ENCODE measurements at regions not wholly inside any gene's neighbourhood (a gene's known extent, or its start where the extent isn't known, plus 50 kb on each side); places are given as distances from the start of the nearest gene placed in this dataset.

DNA sequence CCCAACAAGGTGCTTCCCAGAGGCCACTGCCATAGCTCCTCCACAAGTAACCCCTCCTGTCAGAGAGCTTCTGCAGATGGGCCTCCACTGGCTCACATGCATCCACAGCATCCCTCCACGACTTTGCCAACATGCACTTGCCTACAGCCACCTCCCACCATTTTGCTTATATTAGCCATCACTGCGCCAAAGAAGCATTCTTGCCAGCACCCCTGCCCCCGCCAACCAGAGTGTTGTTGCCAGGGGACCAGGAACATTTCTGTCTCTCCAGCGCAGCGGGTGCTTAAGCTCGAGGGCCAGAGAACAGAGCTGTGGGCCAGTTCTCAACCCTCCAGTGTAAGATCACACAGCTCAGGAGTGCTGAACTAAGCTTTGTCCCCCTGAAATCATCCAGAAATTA lies 517.6 kb downstream of the PABPC4L start:
- Mint-ChIP-seq H3K4me3 (no peak overlapping the region), H3K27me3 (ENCODE audit: low read depth) (no peaks in the 10 kb centered on the region), H3K36me3 (ENCODE audit: insufficient read depth) (no peaks in the 10 kb centered on the region), H3K9me3 (peaks cover 19% of the 10 kb centered on the region), H3K4me1 (ENCODE audit: low read depth) (no peaks in the 10 kb centered on the region)
- DNase-seq (no peak), ATAC-seq (no peak)

- Mint-ChIP-seq H3K36me3 (ENCODE audit: insufficient read depth) (no peaks in the 10 kb centered on the region), H3K4me3 (no peak overlapping the region), H3K9me3 (peaks cover 4% of the 10 kb centered on the region), H3K4me1 (ENCODE audit: low read depth) (no peaks in the 10 kb centered on the region), H3K27me3 (ENCODE audit: low read depth) (no peaks in the 10 kb centered on the region)
- DNase-seq (no peak), ATAC-seq (no peak)
Observed at GRCh38 chr4:133668061-133668851, 519.2 kb downstream of the PCDH10 start.

DNA sequence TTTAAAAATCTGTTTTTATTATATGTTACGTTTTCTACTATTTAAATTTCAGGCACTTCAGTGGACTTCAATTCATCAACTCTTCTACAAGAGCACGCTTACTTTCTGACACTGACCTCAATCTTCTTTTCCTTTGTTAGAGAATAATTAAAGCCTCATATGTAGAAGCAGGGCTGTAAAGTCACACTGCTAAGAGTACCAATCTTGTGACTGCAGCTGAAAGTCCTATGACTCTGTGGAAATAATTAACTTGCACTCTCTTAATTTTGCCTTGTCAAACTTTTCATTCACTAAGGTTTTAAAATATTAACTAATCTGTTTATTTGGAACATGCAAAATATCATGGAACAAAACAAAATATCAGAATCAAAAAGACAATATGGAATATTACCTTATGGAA lies 498.1 kb downstream of the PCDH10 start:
- H3K27me3 Mint-ChIP-seq (ENCODE audit: low read depth), result no peaks in the 10 kb centered on the region

GRCh38 chr4:133641191-133641590 lies 492.1 kb downstream of the PCDH10 start:
- H3K4me1 Mint-ChIP-seq (ENCODE audit: low read depth), result no peaks in the 10 kb centered on the region
- no peak overlapping the region for H3K4me3 Mint-ChIP-seq
- no peak for DNase-seq
- H3K9me3 Mint-ChIP-seq, result peaks cover 2% of the 10 kb centered on the region
- no peak for ATAC-seq
- no peaks in the 10 kb centered on the region for H3K36me3 Mint-ChIP-seq (ENCODE audit: insufficient read depth)
- H3K27me3 Mint-ChIP-seq (ENCODE audit: low read depth), result no peaks in the 10 kb centered on the region

More for the DNA sequence above, 498.1 kb downstream of the PCDH10 start:
- Mint-ChIP-seq H3K4me3 (no peak overlapping the region), H3K36me3 (ENCODE audit: insufficient read depth) (no peaks in the 10 kb centered on the region), H3K4me1 (ENCODE audit: low read depth) (no peaks in the 10 kb centered on the region), H3K9me3 (peaks cover 7% of the 10 kb centered on the region)
- DNase-seq (no peak), ATAC-seq (no peak)

- no peaks in the 10 kb centered on the region for H3K36me3 Mint-ChIP-seq (ENCODE audit: insufficient read depth)
- no peaks in the 10 kb centered on the region for H3K27me3 Mint-ChIP-seq (ENCODE audit: low read depth)
- no peaks in the 10 kb centered on the region for H3K4me1 Mint-ChIP-seq (ENCODE audit: low read depth)
Observed at GRCh38 chr4:133638751-133639150, 489.7 kb downstream of the PCDH10 start.

DNA sequence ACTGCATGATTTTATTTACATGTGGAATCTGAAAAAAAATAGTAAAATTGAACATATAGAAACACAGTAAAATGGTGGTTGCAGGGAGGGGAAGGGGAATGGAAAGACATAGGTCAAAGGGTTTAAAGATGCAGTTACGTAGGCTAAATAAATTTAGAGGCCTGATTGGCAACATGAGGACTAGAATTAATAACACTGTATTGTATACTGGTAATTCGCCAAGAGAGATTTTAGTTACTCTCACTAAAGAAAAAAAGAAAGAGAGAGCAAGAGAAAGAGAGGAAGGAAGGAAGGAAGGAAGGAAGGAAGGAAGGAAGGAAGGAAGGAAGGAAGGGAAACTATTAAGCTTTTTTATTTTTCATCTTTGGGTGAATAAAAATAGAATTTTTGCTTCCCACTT lies 488.1 kb downstream of the PCDH10 start:
- H3K9me3 Mint-ChIP-seq, result peaks cover 4% of the 10 kb centered on the region
- no peaks in the 10 kb centered on the region for H3K4me1 Mint-ChIP-seq (ENCODE audit: low read depth)
- H3K4me3 Mint-ChIP-seq, result no peak overlapping the region
- DNase-seq (no peak), ATAC-seq (no peak)
- H3K27me3 Mint-ChIP-seq (ENCODE audit: low read depth), result no peaks in the 10 kb centered on the region
- no peaks in the 10 kb centered on the region for H3K36me3 Mint-ChIP-seq (ENCODE audit: insufficient read depth)

More at GRCh38 chr4:133638751-133639150, 489.7 kb downstream of the PCDH10 start:
- no peak for DNase-seq
- no peak overlapping the region for H3K4me3 Mint-ChIP-seq
- ATAC-seq, result no peak
- H3K9me3 Mint-ChIP-seq, result peaks cover 4% of the 10 kb centered on the region

DNA sequence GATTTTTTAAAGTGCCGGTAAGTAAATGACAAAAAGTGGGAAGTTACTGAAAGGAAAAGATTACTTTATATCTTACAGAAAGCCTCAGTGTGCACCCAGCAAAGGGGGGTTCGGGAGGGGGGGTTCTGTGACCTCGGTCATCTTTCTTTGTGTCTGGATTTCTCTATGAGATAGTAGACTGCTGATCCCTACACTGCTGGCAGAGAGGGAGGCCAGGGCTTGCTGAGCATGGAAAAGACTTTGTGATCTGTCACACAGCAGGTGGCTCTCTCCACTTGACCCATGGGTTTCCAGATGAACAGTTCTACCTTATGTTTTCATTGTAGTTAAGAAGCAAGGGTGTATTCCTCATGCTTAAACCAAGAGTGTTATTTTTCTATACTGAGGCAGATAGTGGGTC lies 475.6 kb downstream of the PCDH10 start:
- Mint-ChIP-seq H3K4me3 (no peak overlapping the region), H3K9me3 (peaks cover 15% of the 10 kb centered on the region), H3K36me3 (ENCODE audit: insufficient read depth) (no peaks in the 10 kb centered on the region), H3K27me3 (ENCODE audit: low read depth) (no peaks in the 10 kb centered on the region), H3K4me1 (ENCODE audit: low read depth) (no peaks in the 10 kb centered on the region)
- no peak for DNase-seq
- ATAC-seq, result no peak

DNA sequence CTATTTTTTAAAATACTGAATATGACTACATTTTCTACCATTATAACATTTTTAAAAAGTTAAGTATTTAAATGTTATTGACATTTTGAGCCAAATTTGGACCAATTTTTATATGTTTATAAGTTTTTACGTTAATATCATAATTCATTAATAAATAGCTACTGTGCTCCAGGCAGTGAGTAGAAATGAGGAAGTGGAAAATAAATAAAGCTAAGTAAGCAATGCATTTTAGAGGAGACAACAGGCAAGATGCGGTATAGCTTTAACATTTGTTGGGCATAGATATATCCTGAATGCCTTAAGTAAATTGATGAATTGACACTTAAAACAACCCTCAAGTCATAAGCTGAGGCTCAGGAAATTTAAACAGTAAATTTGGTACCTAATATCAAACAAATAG lies 474.8 kb downstream of the PCDH10 start:
- Mint-ChIP-seq H3K4me3 (no peak overlapping the region), H3K36me3 (ENCODE audit: insufficient read depth) (no peaks in the 10 kb centered on the region), H3K27me3 (ENCODE audit: low read depth) (no peaks in the 10 kb centered on the region), H3K4me1 (ENCODE audit: low read depth) (no peaks in the 10 kb centered on the region), H3K9me3 (peaks cover 8% of the 10 kb centered on the region)
- DNase-seq, result no peak
- ATAC-seq, result no peak

GRCh38 chr4:133621628-133622027 lies 472.5 kb downstream of the PCDH10 start:
- DNase-seq (no peak), ATAC-seq (no peak)
- Mint-ChIP-seq H3K27me3 (ENCODE audit: low read depth) (no peaks in the 10 kb centered on the region), H3K36me3 (ENCODE audit: insufficient read depth) (no peaks in the 10 kb centered on the region), H3K4me1 (ENCODE audit: low read depth) (no peaks in the 10 kb centered on the region), H3K4me3 (no peak overlapping the region), H3K9me3 (peaks cover 15% of the 10 kb centered on the region)

- Mint-ChIP-seq H3K36me3 (ENCODE audit: insufficient read depth) (no peaks in the 10 kb centered on the region), H3K4me1 (ENCODE audit: low read depth) (no peaks in the 10 kb centered on the region), H3K9me3 (peaks cover 19% of the 10 kb centered on the region), H3K4me3 (no peak overlapping the region), H3K27me3 (ENCODE audit: low read depth) (no peaks in the 10 kb centered on the region)
- DNase-seq (no peak), ATAC-seq (no peak)
Observed at GRCh38 chr4:133620555-133620954, 471.5 kb downstream of the PCDH10 start.

- Mint-ChIP-seq H3K4me3 (no peak overlapping the region), H3K36me3 (ENCODE audit: insufficient read depth) (no peaks in the 10 kb centered on the region), H3K27me3 (ENCODE audit: low read depth) (no peaks in the 10 kb centered on the region), H3K4me1 (ENCODE audit: low read depth) (no peaks in the 10 kb centered on the region), H3K9me3 (peaks cover 19% of the 10 kb centered on the region)
- DNase-seq (no peak), ATAC-seq (no peak)
Observed at GRCh38 chr4:133618963-133619362, 469.9 kb downstream of the PCDH10 start.

- DNase-seq (no peak), ATAC-seq (no peak)
- Mint-ChIP-seq H3K9me3 (peaks cover 10% of the 10 kb centered on the region), H3K4me3 (no peak overlapping the region), H3K36me3 (ENCODE audit: insufficient read depth) (no peaks in the 10 kb centered on the region), H3K27me3 (ENCODE audit: low read depth) (no peaks in the 10 kb centered on the region), H3K4me1 (ENCODE audit: low read depth) (no peaks in the 10 kb centered on the region)
Observed at GRCh38 chr4:133600008-133600407, 450.9 kb downstream of the PCDH10 start.

GRCh38 chr4:133598779-133599178 lies 449.7 kb downstream of the PCDH10 start:
- ATAC-seq (no peak), DNase-seq (no peak)
- no peaks in the 10 kb centered on the region for H3K27me3 Mint-ChIP-seq (ENCODE audit: low read depth)
- peaks cover 9% of the 10 kb centered on the region for H3K9me3 Mint-ChIP-seq
- no peak overlapping the region for H3K4me3 Mint-ChIP-seq
- no peaks in the 10 kb centered on the region for H3K36me3 Mint-ChIP-seq (ENCODE audit: insufficient read depth)
- no peaks in the 10 kb centered on the region for H3K4me1 Mint-ChIP-seq (ENCODE audit: low read depth)

DNA sequence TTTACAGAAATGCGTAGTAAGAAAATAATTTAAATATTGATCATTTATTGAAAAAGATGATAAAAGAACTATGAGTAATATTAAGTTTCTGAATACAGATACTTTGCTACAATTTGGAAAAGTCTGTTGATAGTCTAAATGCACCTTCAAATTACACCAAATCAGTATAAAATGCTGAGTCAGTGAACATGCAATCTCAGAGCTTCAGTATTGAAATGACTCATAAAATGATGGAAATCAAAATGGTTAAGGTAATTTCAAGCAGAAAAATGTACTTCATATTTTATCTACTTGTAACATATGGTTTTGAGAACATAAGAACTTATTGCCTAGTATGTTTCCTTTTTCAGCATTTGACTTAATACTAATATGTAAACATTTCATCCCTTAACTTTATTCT lies 448.2 kb downstream of the PCDH10 start:
- no peaks in the 10 kb centered on the region for H3K4me1 Mint-ChIP-seq (ENCODE audit: low read depth)
- peaks cover 3% of the 10 kb centered on the region for H3K9me3 Mint-ChIP-seq
- no peak for ATAC-seq
- no peak for DNase-seq
- H3K4me3 Mint-ChIP-seq, result no peak overlapping the region
- H3K27me3 Mint-ChIP-seq (ENCODE audit: low read depth), result no peaks in the 10 kb centered on the region
- H3K36me3 Mint-ChIP-seq (ENCODE audit: insufficient read depth), result no peaks in the 10 kb centered on the region

DNA sequence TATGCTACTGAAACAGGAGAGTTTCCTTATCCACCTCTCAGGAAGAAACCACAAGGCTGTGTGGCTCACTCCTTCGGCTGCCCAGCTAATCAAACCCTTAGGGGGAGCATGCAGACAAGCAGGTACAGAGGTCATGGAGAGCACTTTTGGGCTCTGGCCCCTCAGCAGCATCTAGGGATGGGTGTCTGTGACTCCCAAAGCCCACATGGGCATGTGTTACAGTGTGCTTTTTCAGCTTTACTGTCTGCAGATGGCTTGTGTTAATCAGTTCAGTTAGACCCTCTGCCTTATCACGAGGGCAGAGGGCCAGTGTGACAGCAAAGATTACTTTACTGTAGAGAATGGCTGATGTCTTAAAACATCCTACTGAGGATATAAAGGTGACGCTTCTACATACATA lies 447.4 kb downstream of the PCDH10 start:
- ATAC-seq, result no peak

More for the DNA sequence above, 447.4 kb downstream of the PCDH10 start:
- peaks cover 3% of the 10 kb centered on the region for H3K9me3 Mint-ChIP-seq
- no peaks in the 10 kb centered on the region for H3K27me3 Mint-ChIP-seq (ENCODE audit: low read depth)
- H3K4me1 Mint-ChIP-seq (ENCODE audit: low read depth), result no peaks in the 10 kb centered on the region
- DNase-seq, result no peak
- no peak overlapping the region for H3K4me3 Mint-ChIP-seq
- no peaks in the 10 kb centered on the region for H3K36me3 Mint-ChIP-seq (ENCODE audit: insufficient read depth)

All from activated T-cell treated with anti-CD3 and anti-CD28 coated beads, Interleukin-2, amount 50 U/mL, for 4 hours (primary cell).